GM12874 (cell line): ENCODE measurements at regions not wholly inside any gene's neighbourhood (a gene's known extent, or its start where the extent isn't known, plus 50 kb on each side); places are given as distances from the start of the nearest gene placed in this dataset.

ENCODE experiments used
- TF ChIP-seq, protein P1 (sequence below): IDR thresholded peaks from 2 replicates; pipeline ENCODE4 v1.5.1; 2011; ENCODE audit warnings: low read depth, mild to moderate bottlenecking, control low read depth, low read length, moderate library complexity; ENCODE audit not compliant: insufficient read depth

DNA sequence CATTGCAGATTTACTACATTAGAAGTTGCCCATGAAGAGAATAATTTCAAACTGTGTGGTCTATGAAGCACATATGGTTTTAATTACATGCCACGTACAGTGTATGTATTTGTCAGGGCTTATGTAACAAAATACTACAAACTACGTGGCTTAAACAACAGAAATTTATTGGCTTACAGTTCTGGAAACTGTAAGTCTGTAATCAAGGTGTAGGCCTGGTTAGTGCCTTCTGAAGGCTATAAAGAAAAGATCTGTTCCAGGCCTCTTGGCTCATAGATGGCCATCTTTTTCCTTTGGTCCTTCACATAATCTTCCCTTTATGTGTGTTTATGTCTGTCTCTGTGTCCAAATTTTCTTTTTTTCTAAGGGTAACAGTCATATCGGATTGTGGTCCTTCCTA lies 1160.2 kb downstream of the FAM133A start:
- TF ChIP-seq, protein P1, sequence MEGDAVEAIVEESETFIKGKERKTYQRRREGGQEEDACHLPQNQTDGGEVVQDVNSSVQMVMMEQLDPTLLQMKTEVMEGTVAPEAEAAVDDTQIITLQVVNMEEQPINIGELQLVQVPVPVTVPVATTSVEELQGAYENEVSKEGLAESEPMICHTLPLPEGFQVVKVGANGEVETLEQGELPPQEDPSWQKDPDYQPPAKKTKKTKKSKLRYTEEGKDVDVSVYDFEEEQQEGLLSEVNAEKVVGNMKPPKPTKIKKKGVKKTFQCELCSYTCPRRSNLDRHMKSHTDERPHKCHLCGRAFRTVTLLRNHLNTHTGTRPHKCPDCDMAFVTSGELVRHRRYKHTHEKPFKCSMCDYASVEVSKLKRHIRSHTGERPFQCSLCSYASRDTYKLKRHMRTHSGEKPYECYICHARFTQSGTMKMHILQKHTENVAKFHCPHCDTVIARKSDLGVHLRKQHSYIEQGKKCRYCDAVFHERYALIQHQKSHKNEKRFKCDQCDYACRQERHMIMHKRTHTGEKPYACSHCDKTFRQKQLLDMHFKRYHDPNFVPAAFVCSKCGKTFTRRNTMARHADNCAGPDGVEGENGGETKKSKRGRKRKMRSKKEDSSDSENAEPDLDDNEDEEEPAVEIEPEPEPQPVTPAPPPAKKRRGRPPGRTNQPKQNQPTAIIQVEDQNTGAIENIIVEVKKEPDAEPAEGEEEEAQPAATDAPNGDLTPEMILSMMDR = no peak

DNA sequence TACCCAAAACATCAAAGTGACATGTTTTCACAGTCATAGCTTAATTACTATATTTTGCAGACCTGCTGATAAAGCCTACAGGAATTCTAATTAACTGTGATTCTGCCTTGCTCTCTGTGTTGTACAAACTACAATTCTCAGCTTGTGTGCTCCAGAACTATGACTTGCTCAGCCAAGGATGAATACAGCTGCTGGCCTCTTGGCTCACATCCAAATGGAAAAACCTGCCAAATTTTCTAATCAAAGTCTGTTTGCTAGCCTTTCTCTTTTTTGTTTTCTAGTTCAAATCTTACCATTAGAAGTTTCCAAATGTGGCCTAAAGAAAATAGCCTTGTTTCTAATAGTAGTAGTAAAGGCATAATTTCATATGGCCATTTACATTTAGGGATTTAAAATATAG lies 1176.8 kb downstream of the FAM133A start:
- TF ChIP-seq, protein P1 = no peak

DNA sequence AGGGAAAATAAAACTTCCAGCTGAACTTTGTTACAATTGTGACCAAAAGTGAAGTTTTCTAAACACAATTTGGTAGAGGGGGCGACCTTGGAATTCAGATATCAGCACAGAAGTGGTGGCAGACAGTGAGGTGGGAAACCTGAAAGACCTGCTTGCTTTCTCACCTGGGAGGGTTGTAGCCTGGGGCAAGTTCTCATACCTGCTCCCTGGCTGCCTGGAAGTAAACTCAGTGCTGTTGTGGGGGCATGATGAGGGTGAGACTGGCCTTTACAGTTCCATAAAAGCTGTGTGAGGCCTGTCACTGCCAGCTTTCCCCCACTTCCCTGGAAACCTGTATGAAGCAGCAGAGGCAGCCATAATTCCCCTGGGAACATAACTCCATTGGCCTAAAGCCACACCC lies 1180.2 kb downstream of the FAM133A start:
- TF ChIP-seq, protein P1 = no peak

DNA sequence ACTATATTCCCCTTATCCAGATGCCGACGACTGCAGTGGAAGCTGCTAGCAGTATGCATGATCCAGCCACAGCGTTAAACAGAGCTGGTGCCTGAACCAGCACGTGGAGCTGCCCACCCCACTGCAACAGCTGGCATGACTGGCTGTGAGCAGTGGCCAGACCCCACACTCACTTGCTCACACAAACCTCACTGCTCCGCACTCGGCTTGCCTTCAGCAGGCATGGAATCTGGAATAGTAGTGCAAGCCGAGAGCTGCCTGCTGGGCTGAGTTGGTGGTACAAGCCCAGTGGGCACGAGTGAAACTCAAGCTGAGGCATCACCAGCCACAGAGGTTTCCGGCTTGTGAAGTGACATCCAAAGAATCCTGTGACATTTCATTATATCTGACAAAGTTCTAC lies 1197.6 kb downstream of the FAM133A start:
- TF ChIP-seq, protein P1 = no peak

DNA sequence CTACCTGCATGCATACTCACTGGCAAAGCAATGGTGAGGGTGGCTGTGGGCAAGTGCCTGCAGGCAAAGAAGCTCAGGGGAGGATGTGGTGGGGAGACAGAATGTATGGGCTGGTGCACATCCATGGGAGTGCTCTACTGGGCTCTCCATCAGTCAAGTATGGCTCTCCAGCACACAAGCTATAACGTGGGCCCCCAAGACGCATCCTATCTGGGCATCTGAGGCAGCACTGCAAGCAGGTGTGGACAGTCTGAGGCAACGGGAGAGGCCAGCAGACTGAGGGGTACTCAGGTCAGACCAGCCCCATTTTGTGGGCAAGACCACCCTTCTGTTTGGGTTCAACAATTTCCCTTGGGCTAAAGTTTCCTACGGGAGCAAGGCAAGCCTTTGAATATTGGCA lies 1227.8 kb downstream of the FAM133A start:
- TF ChIP-seq, protein P1 = no peak

DNA sequence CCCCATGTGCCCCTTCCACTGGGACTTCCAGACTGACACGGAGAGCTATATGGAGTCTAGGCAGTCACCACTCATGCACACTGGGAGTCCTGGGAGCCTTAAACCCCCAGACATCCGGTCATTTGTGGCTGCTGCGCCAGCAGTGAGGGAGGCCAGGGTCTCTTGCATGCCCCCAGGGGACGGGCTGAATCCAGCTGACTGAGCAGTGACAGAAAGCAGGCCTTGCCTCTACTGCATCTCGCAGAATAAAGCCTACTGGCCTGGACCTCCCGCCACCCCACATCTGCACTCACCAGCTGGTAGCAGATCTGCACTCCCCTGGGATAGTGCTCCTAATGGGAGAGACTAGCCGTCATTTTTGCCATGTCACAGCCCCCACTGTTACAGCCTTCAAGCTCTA lies 1234.2 kb downstream of the FAM133A start:
- TF ChIP-seq, protein P1 = no peak

DNA sequence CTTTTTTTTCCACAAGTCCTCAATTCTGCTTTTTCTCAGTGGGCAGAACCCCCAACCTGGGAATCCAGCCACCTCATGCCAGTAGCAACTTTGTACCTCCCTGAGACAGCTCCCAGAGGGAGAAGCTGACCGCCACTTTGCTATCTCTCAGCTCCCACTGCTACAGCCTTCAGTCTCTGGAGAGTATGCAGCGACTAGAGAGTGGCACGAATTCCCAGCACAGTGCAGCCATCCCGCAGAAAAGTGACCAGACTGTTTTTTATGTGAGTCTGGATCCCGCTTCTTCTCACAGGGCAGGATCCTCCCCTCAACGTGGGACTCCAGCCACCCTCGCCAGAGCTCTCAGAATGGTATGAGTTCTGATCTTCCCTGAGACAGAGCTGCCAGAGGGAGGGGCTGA lies 1234.6 kb downstream of the FAM133A start:
- TF ChIP-seq, protein P1 = no peak

DNA sequence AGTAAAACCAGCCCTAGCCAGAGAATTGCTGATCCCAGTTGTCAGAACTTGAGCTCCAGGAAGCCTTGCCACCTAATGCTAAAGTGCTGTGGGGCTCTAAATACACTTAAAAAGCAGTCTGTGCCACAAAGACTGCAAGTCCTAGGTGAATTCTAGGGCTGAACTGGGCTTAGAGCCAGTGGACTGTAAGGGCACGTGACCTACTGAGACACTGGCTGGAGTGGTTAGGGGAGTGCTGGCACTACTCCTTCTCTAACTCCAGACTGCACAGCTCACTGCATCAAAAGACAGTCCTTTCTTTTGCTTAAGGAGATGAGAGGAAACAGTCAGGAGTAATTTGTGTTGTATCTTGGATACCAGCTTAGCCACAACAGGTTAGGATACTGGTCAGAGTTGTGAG lies 1240.2 kb downstream of the FAM133A start:
- TF ChIP-seq, protein P1 = no peak
